OCI-LY3 (cell line): ENCODE measurements at regions not wholly inside any gene's neighbourhood (a gene's known extent, or its start where the extent isn't known, plus 50 kb on each side); places are given as distances from the start of the nearest gene placed in this dataset.

Experiments used
- H2AFZ ChIP-seq: fragments of 200-600, 300-600 bp; shearing (Covaris generic); 2 replicates; pipeline ENCODE4 v1.6.0; 2014; ENCODE audit warnings: antibody characterized with exemption, low read depth, low read length
- H3K27ac ChIP-seq: fragments of 200-600, 300-600 bp; sonication (generic); 2 replicates; pipeline ENCODE4 v1.5.1; 2014; ENCODE audit warnings: mild to moderate bottlenecking, low read length, moderate library complexity, mixed read lengths
- H3K27me3 ChIP-seq: fragments of 200-600, 300-600 bp; sonication (generic); 2 replicates; pipeline ENCODE4 v1.6.1; 2014; ENCODE audit warnings: low read depth, low read length, mixed read lengths
- H3K36me3 ChIP-seq: fragments of 200-600, 300-600 bp; sonication (generic); replicated peaks from 2 replicates; pipeline ENCODE3; 2014; ENCODE audit warnings: low read depth, low read length, mixed read lengths
- H3K4me1 ChIP-seq: fragments of 300-600, 200-600 bp; sonication (generic); 2 replicates; pipeline ENCODE4 v1.6.1; 2014; ENCODE audit warnings: low read length, mixed read lengths
- H3K4me2 ChIP-seq: fragments of 200-600, 300-600 bp; sonication (generic); 2 replicates; pipeline ENCODE4 v1.6.1; 2014; ENCODE audit warnings: low read length, mixed read lengths
- H3K4me3 ChIP-seq: fragments of 300-600, 200-600 bp; sonication (generic); 2 replicates; pipeline ENCODE4 v1.5.1; 2014; ENCODE audit warnings: antibody characterized with exemption, mild to moderate bottlenecking, low read length, moderate library complexity
- H3K79me2 ChIP-seq: fragments of 300-600, 200-600 bp; shearing (Covaris generic); 2 replicates; pipeline ENCODE4 v1.6.1; 2014; ENCODE audit warnings: mild to moderate bottlenecking, low read length, mixed read lengths
- H3K9ac ChIP-seq: fragments of 300-600, 200-600 bp; shearing (Covaris generic); 2 replicates; pipeline ENCODE4 v1.6.0; 2014; ENCODE audit warnings: mild to moderate bottlenecking, low read length, moderate library complexity
- H3K9me3 ChIP-seq: fragments of 200-600, 300-600 bp; shearing (Covaris generic); 2 replicates; pipeline ENCODE4 v1.6.1; 2014; ENCODE audit warnings: low read length, mixed read lengths; ENCODE audit not compliant: insufficient read depth
- H4K20me1 ChIP-seq: fragments of 200-600, 300-600 bp; sonication (generic); 2 replicates; pipeline ENCODE4 v1.6.1; 2016; ENCODE audit warnings: low read length, mixed read lengths; ENCODE audit not compliant: insufficient read depth
- CTCF ChIP-seq: fragments of 200-600, 300-600 bp; sonication (generic); IDR thresholded peaks from 2 replicates; pipeline ENCODE4 v1.5.1; 2014; ENCODE audit warnings: antibody characterized with exemption, low read length, low read depth
- EZH2phosphoT487 ChIP-seq: fragments of 200-600 bp; shearing (Covaris generic); IDR thresholded peaks from 2 replicates; pipeline ENCODE4 v1.6.1; 2018; ENCODE audit warnings: antibody characterized with exemption, mixed run types, low read depth

DNA sequence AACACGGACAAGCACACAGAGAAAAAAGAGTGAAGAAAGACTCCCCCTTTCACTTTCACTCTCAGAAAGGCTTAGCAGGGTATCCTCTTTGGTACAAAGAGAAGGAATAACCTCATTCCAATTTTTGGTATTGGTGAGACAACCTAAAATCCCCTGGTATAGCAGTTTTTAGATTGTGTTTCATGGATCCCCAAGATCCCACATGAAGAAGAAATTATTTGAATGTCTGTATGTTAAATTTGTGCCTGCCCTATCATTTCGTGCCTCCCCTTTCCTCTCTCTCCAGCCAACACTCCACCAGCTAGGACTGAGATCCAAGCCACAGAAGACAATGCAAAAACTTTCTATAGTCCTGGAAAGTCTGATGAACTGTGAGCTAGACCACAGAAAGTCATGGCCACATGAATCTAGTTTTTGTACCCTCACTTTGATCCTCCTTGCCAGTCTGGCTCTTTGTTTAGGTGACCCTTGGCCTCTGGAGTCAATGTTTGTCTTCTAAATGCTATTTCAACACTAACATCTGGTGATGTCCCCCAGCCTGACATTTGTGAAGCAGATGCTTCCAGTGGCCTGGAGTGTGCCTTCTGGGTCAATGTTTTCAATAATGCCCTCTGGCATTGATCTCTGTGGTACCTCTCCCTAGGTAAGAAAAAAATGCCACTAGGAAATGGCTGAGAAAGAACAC, 181.9 kb upstream of the BMP4 start:
- H3K9ac ChIP-seq: no peak overlapping the region
- no peak overlapping the region for H2AFZ ChIP-seq
- H4K20me1 ChIP-seq: no peaks in the 10 kb centered on the region
- no peaks in the 10 kb centered on the region for H3K27me3 ChIP-seq
- H3K27ac ChIP-seq: no peak overlapping the region
- H3K4me3 ChIP-seq: no peak overlapping the region
- H3K4me1 ChIP-seq: no peaks in the 10 kb centered on the region
- TF ChIP-seq EZH2phosphoT487: no peak
- no peak for TF ChIP-seq CTCF
- no peak overlapping the region; the same call in 1 of the 2 replicates for H3K4me2 ChIP-seq
- H3K9me3 ChIP-seq: no peaks in the 10 kb centered on the region
- H3K79me2 ChIP-seq: no peaks in the 10 kb centered on the region
- H3K36me3 ChIP-seq: no peaks in the 10 kb centered on the region

DNA sequence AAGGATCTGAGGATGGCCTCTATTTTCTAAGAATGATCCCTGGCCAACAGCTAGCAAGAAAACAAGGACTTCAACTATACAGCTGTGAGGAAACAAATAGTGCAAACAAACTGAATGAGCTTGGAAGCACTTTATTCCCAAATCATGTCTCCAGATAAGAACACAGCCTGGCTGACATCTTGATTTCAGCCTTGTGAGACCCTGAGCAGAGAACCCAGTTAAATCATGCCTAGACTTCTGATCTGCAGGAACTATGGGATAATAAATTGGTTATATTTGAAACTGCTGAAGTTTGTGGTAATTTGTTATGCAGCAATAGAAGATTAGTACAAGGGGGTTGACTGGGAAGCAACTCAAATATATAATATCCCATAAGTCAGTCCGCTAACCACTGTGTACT, 183.9 kb upstream of the BMP4 start:
- Histone ChIP-seq H3K4me1 (peaks cover 2% of the 10 kb centered on the region), H3K4me2 (no peak overlapping the region), H3K79me2 (no peaks in the 10 kb centered on the region), H3K27ac (no peak overlapping the region), H2AFZ (no peak overlapping the region), H3K4me3 (no peak overlapping the region), H3K9me3 (no peaks in the 10 kb centered on the region), H3K27me3 (no peaks in the 10 kb centered on the region), H3K36me3 (no peaks in the 10 kb centered on the region), H3K9ac (no peak overlapping the region), H4K20me1 (no peaks in the 10 kb centered on the region)
- no peak for TF ChIP-seq CTCF
- no peak for TF ChIP-seq EZH2phosphoT487

DNA sequence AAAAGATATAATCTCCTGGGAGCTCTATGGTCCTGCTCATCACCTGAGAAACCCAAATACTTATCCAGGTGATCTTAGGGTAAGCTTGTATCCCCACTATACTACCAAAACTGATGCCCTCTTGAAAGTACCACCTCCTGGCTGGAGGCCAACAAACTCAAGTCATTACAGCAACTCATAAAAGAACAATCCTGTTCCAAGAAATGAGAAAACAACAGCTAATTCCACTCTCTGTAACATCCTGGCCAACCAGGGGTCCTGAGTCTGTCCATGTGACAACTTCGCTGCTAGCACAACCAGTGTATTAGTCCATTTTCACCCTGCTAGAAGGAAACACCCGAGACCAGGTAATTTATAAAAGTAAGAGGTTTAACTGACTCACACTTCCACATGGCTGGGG, 190.0 kb upstream of the BMP4 start:
- Histone ChIP-seq H3K4me2 (no peak overlapping the region), H2AFZ (no peak overlapping the region), H3K9ac (no peak overlapping the region), H4K20me1 (no peaks in the 10 kb centered on the region), H3K36me3 (no peaks in the 10 kb centered on the region), H3K27me3 (no peaks in the 10 kb centered on the region), H3K4me1 (peaks cover 8% of the 10 kb centered on the region), H3K79me2 (no peaks in the 10 kb centered on the region), H3K9me3 (0 out of 2 replicates have a peak, but pooled peaks cover 3% of the 10 kb centered on the region), H3K27ac (no peak overlapping the region), H3K4me3 (no peak overlapping the region)
- TF ChIP-seq EZH2phosphoT487: no peak
- TF ChIP-seq CTCF: no peak

- Histone ChIP-seq H3K4me3 (no peak overlapping the region), H3K4me2 (no peak overlapping the region), H3K36me3 (no peaks in the 10 kb centered on the region), H3K9me3 (0 out of 2 replicates have a peak, but pooled peaks cover 3% of the 10 kb centered on the region), H3K27ac (no peak overlapping the region), H3K4me1 (peaks cover 8% of the 10 kb centered on the region), H3K9ac (no peak overlapping the region), H3K27me3 (no peaks in the 10 kb centered on the region), H4K20me1 (no peaks in the 10 kb centered on the region), H3K79me2 (no peaks in the 10 kb centered on the region), H2AFZ (no peak overlapping the region)
- TF ChIP-seq CTCF: no peak
- TF ChIP-seq EZH2phosphoT487: no peak
Observed at GRCh38 chr14:54147282-54147681, 190.7 kb upstream of the BMP4 start.
